Tibial artery (tissue), 4 donors: ENCODE measurements at regions not wholly inside any gene's neighbourhood (a gene's known extent, or its start where the extent isn't known, plus 50 kb on each side); places are given as distances from the start of the nearest gene placed in this dataset.

Experiments used
- DNase-seq, 2 donors: peaks; one replicate each; pipeline ENCODE4 v3.0.0-alpha.2; 2019
- H3K27ac ChIP-seq, 2 donors: fragments of 200-600 bp; sonication (generic) in 1 of 2; 1 replicate in 1 of 2; 2 replicates in 1 of 2; pipeline ENCODE4 v1.5.1; 2018 to 2019; ENCODE audit warnings: mild to moderate bottlenecking in 1 of 2
- H3K27me3 ChIP-seq, 2 donors: fragments of 200-600 bp; sonication (generic) in 1 of 2; one replicate each; pipeline versions ENCODE4 v1.5.1 to v1.6.0; 2016 to 2019
- H3K36me3 ChIP-seq, 3 donors: fragments of 200-600 bp; sonication (generic) in 2 of 3; one replicate each; pipeline ENCODE4 v1.5.1; 2016 to 2019; ENCODE audit warnings: mild to moderate bottlenecking in 2 of 3
- H3K4me1 ChIP-seq, 4 donors: fragments of 200-600 bp; sonication (generic) in 2 of 4; 1 replicate in 3 of 4; 2 replicates in 1 of 4; pipeline ENCODE4 v1.5.1; 2016 to 2019
- H3K4me3 ChIP-seq, 2 donors: fragments of 200-600 bp; sonication (generic) in 1 of 2; 1 replicate in 1 of 2; 2 replicates in 1 of 2; pipeline ENCODE4 v1.5.1; 2018 to 2019; ENCODE audit warnings: mild to moderate bottlenecking in 2 of 2
- H3K9me3 ChIP-seq, 3 donors: fragments of 200-600 bp; sonication (generic) in 1 of 3; one replicate each; pipeline ENCODE4 v1.5.1; 2016 to 2019
- CTCF ChIP-seq, 2 experiments: fragments of 200-600 bp in 1 of 2; fragments of 450-650 bp in 1 of 2; IDR thresholded peaks; one replicate each; pipeline ENCODE4 v1.5.1; 2017 to 2019; ENCODE audit warnings: antibody characterized with exemption in 2 of 2, mild to moderate bottlenecking in 1 of 2, moderate library complexity in 1 of 2
- intact Hi-C: fragments of 100-400 bp; cut with DNase I; formaldehyde crosslinking; loops from one replicate; pipeline ENCODE4 v1.15.0; 2023; ENCODE audit warnings: low total_unique reads

DNA sequence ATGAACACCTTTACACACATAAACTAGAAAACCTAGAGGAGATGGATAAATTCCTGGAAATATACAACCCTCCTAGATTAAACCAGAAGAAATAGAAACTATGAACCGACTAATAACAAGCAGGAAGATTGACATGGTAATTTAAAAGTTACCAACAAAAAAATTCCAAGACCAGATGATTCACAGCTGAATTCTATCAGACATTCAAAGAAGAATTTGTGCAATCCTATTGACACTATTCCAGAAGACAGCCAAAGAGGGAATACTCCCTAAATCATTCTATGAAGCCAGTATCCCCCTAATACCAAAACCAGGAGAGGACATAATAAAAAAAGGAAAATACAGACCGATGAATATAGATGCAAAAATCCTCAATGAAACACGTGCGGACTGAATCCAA lies 102.6 kb upstream of the KRR1 start:
- Histone ChIP-seq H3K4me1 (no peaks in the 10 kb centered on the region), H3K36me3 (no peaks in the 10 kb centered on the region), H3K9me3 (no peaks in the 10 kb centered on the region), H3K27me3 (no peaks in the 10 kb centered on the region), H3K27ac (no peak overlapping the region), H3K4me3 (no peak overlapping the region)
- intact Hi-C loops = no loop called here
- TF ChIP-seq CTCF (IDR thresholded peaks at IDR 0.05) = no peak
- DNase-seq = no peak

DNA sequence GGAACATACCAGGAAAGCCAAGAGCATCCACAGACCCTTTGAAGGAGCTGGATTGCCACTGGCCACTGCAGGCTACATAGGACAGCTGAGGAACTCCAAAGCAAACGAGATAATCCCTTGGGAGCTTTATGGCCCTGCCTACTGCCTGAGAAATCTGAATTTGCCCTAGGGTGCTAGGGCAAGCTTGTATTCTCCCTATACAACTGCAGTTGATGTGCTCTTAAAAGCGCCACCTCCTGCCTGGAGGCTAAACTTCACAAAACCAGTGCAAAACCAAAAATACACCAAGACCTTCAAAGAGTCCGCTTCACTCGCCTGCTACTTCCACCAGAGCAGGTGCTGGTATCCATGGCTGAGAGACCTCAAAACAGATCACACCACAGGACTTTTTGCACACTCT lies 99.6 kb upstream of the KRR1 start:
- no peak overlapping the region for H3K27ac ChIP-seq
- no peak overlapping the region for H3K4me3 ChIP-seq
- no peaks in the 10 kb centered on the region for H3K27me3 ChIP-seq
- no peak for DNase-seq
- H3K4me1 ChIP-seq = no peaks in the 10 kb centered on the region
- H3K36me3 ChIP-seq = no peaks in the 10 kb centered on the region
- TF ChIP-seq CTCF (IDR thresholded peaks at IDR 0.05) = no peak
- H3K9me3 ChIP-seq = no peaks in the 10 kb centered on the region
- intact Hi-C loops = no loop called here

- Histone ChIP-seq H3K27ac (no peak overlapping the region), H3K4me3 (no peak overlapping the region)
- no peak for DNase-seq
Observed at GRCh38 chr12:75606956-75607355, 95.5 kb upstream of the KRR1 start.

GRCh38 chr12:75606151-75606550 lies 94.7 kb upstream of the KRR1 start:
- H3K36me3 ChIP-seq = no peaks in the 10 kb centered on the region
- H3K4me3 ChIP-seq = no peak overlapping the region
- no peak for DNase-seq
- peaks cover 0 to 8% (median 3%) of the 10 kb centered on the region in 4 donors for H3K4me1 ChIP-seq
- H3K9me3 ChIP-seq = no peaks in the 10 kb centered on the region
- intact Hi-C loops = no loop called here
- TF ChIP-seq CTCF (IDR thresholded peaks at IDR 0.05) = no peak
- no peak overlapping the region for H3K27ac ChIP-seq
- no peaks in the 10 kb centered on the region for H3K27me3 ChIP-seq

More at GRCh38 chr12:75606956-75607355, 95.5 kb upstream of the KRR1 start:
- TF ChIP-seq CTCF (IDR thresholded peaks at IDR 0.05) = no peak
- intact Hi-C loops = no loop called here
- H3K27me3 ChIP-seq = no peaks in the 10 kb centered on the region
- no peaks in the 10 kb centered on the region for H3K36me3 ChIP-seq
- H3K4me1 ChIP-seq = peaks cover 0 to 8% (median 3%) of the 10 kb centered on the region in 4 donors
- no peaks in the 10 kb centered on the region for H3K9me3 ChIP-seq

DNA sequence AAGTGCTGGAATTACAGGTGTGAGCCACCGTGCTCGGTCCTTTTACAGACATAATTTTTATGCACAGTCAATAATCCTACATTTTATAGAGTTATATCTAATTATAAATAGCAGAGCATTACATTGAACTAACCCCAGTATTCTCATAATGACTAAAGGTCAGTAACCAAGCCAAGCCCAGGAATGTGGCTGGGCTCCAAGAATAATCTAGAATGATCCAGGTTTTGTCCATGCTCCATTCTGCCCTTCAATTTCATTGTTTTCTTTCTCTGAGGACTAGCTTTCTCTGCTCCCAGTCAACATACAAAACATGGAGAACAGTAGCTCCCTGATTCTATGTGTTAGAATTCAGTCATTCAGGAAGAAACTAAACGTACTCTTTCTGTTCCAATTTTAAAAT lies 92.1 kb upstream of the KRR1 start:
- Histone ChIP-seq H3K27ac (no peak overlapping the region), H3K27me3 (no peaks in the 10 kb centered on the region), H3K9me3 (no peaks in the 10 kb centered on the region), H3K4me3 (no peak overlapping the region), H3K4me1 (peaks cover 0 to 8% (median 3%) of the 10 kb centered on the region in 4 donors), H3K36me3 (no peaks in the 10 kb centered on the region)
- TF ChIP-seq CTCF (IDR thresholded peaks at IDR 0.05) = no peak
- no peak for DNase-seq
- intact Hi-C loops = no loop called here

GRCh38 chr12:75602106-75602505 lies 90.7 kb upstream of the KRR1 start:
- no peaks in the 10 kb centered on the region for H3K27me3 ChIP-seq
- H3K9me3 ChIP-seq = no peaks in the 10 kb centered on the region
- intact Hi-C loops = no loop called here
- H3K4me3 ChIP-seq = no peak overlapping the region
- DNase-seq = no peak
- H3K27ac ChIP-seq = no peak overlapping the region
- H3K36me3 ChIP-seq = no peaks in the 10 kb centered on the region
- H3K4me1 ChIP-seq = peaks cover 0 to 8% (median 3%) of the 10 kb centered on the region in 4 donors
- TF ChIP-seq CTCF (IDR thresholded peaks at IDR 0.05) = no peak
